Mammary epithelial cell (primary cell): ENCODE measurements at regions not wholly inside any gene's neighbourhood (a gene's known extent, or its start where the extent isn't known, plus 50 kb on each side); places are given as distances from the start of the nearest gene placed in this dataset.

Experiments used
- EZH2 ChIP-seq: IDR thresholded peaks from 2 replicates; pipeline ENCODE4 v1.6.1; 2012; ENCODE audit warnings: low read length, inconsistent platforms, borderline replicate concordance
- TF ChIP-seq, protein P1 (sequence below), 2 donors: IDR thresholded peaks in 1 of 2; conservative IDR thresholded peaks in 1 of 2; 2 replicates each; pipeline ENCODE4 v1.5.1; 2011 to 2012; ENCODE audit warnings: inconsistent platforms in 2 of 2, low read length in 2 of 2, mild to moderate bottlenecking in 2 of 2, control low read depth in 1 of 2, low read depth in 1 of 2; ENCODE audit not compliant: insufficient read depth in 1 of 2; ENCODE audit errors: extremely low read depth in 1 of 2

DNA sequence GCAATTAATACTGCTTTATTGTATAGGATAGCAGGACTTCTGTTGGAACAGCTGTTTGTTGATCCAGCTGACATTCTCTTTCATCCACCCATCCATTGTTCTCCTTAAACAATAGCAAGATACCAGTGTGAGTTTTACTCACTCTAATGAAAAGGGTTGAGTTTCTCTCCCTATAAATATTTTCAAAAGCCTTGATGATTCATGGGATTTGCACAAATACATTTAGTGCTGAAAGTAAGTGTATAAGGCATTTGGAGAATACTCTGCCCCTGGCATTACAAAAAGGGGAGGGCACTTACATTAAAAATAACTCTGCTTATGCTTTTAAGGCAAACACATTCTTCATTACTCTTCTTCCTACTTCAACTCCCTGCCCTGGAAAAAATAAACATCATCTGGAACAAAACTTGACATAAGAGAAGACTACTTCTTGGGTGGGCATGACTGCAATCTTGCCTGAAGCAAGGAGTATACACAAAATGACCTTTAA is 634.9 kb downstream of the METTL15 start:
- TF ChIP-seq, protein P1, sequence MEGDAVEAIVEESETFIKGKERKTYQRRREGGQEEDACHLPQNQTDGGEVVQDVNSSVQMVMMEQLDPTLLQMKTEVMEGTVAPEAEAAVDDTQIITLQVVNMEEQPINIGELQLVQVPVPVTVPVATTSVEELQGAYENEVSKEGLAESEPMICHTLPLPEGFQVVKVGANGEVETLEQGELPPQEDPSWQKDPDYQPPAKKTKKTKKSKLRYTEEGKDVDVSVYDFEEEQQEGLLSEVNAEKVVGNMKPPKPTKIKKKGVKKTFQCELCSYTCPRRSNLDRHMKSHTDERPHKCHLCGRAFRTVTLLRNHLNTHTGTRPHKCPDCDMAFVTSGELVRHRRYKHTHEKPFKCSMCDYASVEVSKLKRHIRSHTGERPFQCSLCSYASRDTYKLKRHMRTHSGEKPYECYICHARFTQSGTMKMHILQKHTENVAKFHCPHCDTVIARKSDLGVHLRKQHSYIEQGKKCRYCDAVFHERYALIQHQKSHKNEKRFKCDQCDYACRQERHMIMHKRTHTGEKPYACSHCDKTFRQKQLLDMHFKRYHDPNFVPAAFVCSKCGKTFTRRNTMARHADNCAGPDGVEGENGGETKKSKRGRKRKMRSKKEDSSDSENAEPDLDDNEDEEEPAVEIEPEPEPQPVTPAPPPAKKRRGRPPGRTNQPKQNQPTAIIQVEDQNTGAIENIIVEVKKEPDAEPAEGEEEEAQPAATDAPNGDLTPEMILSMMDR (conservative IDR thresholded peaks at IDR 0.05 in 1 of 2, IDR thresholded peaks at IDR 0.05 in 1 of 2; ENCODE audit: extremely low read depth in 1 of 2, insufficient read depth in 1 of 2, low read depth in 1 of 2, low read length in 2 of 2) = no peak
- no peak for TF ChIP-seq EZH2
